ENCODE measurements at regions not wholly inside any gene's neighbourhood (a gene's known extent, or its start where the extent isn't known, plus 50 kb on each side); places are given as distances from the start of the nearest gene placed in this dataset.

GRCh38 chr6:105545947-105546731 lies 143.3 kb upstream of the PREP start:
- H3K9me3 ChIP-seq (ENCODE audit: control insufficient read depth in 4 of 4, insufficient read depth in 3 of 4, low read length in 3 of 4) = no peaks in the 10 kb centered on the region
- DNase-seq (no peak), ATAC-seq (ENCODE audit: insufficient read depth, low FRiP score) (no peak)
- no peak overlapping the region for H3K9ac ChIP-seq (ENCODE audit: insufficient read depth in 1 of 2, low read length in 2 of 2)
- no peak overlapping the region for H3K27ac ChIP-seq (ENCODE audit: low read depth in 1 of 2, low read length in 1 of 2)
- no peak overlapping the region for H3K4me3 ChIP-seq
- H3K36me3 ChIP-seq (ENCODE audit: control insufficient read depth in 4 of 4, insufficient read depth in 4 of 4, low read length in 4 of 4) = no peaks in the 10 kb centered on the region
- 79 to 91% methylated on average over 11 of the region's 11 CpGs for WGBS, 2 donors
- no peak for TF ChIP-seq CTCF (IDR thresholded peaks at IDR 0.05; ENCODE audit: control extremely low read depth, extremely low read depth)
- H3K4me1 ChIP-seq (ENCODE audit: control insufficient read depth in 5 of 5, insufficient read depth in 5 of 5, low read length in 5 of 5) = no peaks in the 10 kb centered on the region
- no peaks in the 10 kb centered on the region for H3K27me3 ChIP-seq (ENCODE audit: control insufficient read depth in 3 of 3, insufficient read depth in 3 of 3, low read length in 2 of 3)

- H3K27ac ChIP-seq (ENCODE audit: low read depth in 1 of 2, low read length in 1 of 2) = no peak overlapping the region
- no peak for ATAC-seq (ENCODE audit: insufficient read depth, low FRiP score)
- TF ChIP-seq CTCF (IDR thresholded peaks at IDR 0.05; ENCODE audit: control extremely low read depth, extremely low read depth) = no peak
Observed at GRCh38 chr6:105545228-105545920, 142.5 kb upstream of the PREP start.

GRCh38 chr6:105539911-105540310 lies 137.0 kb upstream of the PREP start:
- H3K27ac ChIP-seq (ENCODE audit: low read depth in 1 of 2, low read length in 1 of 2) = no peak overlapping the region
- no peak overlapping the region for H3K4me3 ChIP-seq
- H3K36me3 ChIP-seq (ENCODE audit: control insufficient read depth in 4 of 4, insufficient read depth in 4 of 4, low read length in 4 of 4) = no peaks in the 10 kb centered on the region
- no peak overlapping the region for H3K9ac ChIP-seq (ENCODE audit: insufficient read depth in 1 of 2, low read length in 2 of 2)
- H3K4me1 ChIP-seq (ENCODE audit: control insufficient read depth in 5 of 5, insufficient read depth in 5 of 5, low read length in 5 of 5) = no peaks in the 10 kb centered on the region
- peaks cover 0 to 3% (median 0%) of the 10 kb centered on the region in 3 donors for H3K27me3 ChIP-seq (ENCODE audit: control insufficient read depth in 3 of 3, insufficient read depth in 3 of 3, low read length in 2 of 3)
- 95 to 96% methylated on average over 5 of the region's 5 CpGs for WGBS, 2 donors
- DNase-seq (no peak), ATAC-seq (ENCODE audit: insufficient read depth, low FRiP score) (no peak)
- no peaks in the 10 kb centered on the region for H3K9me3 ChIP-seq (ENCODE audit: control insufficient read depth in 4 of 4, insufficient read depth in 3 of 4, low read length in 3 of 4)
- no peak for TF ChIP-seq CTCF (IDR thresholded peaks at IDR 0.05; ENCODE audit: control extremely low read depth, extremely low read depth)

More at GRCh38 chr6:105545228-105545920, 142.5 kb upstream of the PREP start:
- H3K27me3 ChIP-seq (ENCODE audit: control insufficient read depth in 3 of 3, insufficient read depth in 3 of 3, low read length in 2 of 3) = no peaks in the 10 kb centered on the region
- no peaks in the 10 kb centered on the region for H3K36me3 ChIP-seq (ENCODE audit: control insufficient read depth in 4 of 4, insufficient read depth in 4 of 4, low read length in 4 of 4)
- no peaks in the 10 kb centered on the region for H3K4me1 ChIP-seq (ENCODE audit: control insufficient read depth in 5 of 5, insufficient read depth in 5 of 5, low read length in 5 of 5)
- H3K9ac ChIP-seq (ENCODE audit: insufficient read depth in 1 of 2, low read length in 2 of 2) = no peak overlapping the region
- H3K4me3 ChIP-seq = no peak overlapping the region
- no peak for DNase-seq
- 79 to 87% methylated on average over 4 of the region's 4 CpGs for WGBS, 2 donors
- H3K9me3 ChIP-seq (ENCODE audit: control insufficient read depth in 4 of 4, insufficient read depth in 3 of 4, low read length in 3 of 4) = no peaks in the 10 kb centered on the region
